ENCODE measurements at regions not wholly inside any gene's neighbourhood (a gene's known extent, or its start where the extent isn't known, plus 50 kb on each side); places are given as distances from the start of the nearest gene placed in this dataset.

DNA sequence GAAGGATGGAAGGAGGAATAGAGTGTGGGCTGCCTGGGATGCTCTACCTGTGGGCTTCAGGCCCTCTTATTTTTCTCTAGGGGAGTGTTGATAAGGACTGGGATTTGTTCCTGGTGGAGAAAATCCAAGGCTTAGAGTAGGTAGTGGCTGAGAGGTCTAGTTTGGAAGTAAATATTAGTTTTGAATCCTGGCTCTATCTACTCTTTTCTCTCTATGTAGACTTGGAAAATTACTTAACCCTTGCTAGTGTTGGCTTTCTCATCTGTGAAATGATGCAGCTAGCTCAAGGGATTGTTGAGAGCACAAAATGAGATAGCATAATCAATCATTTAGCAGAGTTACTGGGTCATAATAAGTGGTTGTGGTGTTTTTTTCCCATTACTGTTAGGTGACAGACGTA, 102.7 kb upstream of the MLIP start:
- Histone ChIP-seq H3K4me3 (no peak overlapping the region), H3K4me1 (no peaks in the 10 kb centered on the region), H3K27me3 (no peaks in the 10 kb centered on the region), H3K36me3 (no peaks in the 10 kb centered on the region), H3K27ac (no peak overlapping the region), H3K9me3 (no peaks in the 10 kb centered on the region)
- intact Hi-C loops (cut with DNase I; ENCODE audit: low total_unique reads), result no loop called here
- TF ChIP-seq POLR2AphosphoS5 (IDR thresholded peaks at IDR 0.05) (no peak), CTCF (IDR thresholded peaks at IDR 0.05) (no peak), POLR2A (IDR thresholded peaks at IDR 0.05) (no peak)
- DNase-seq (ENCODE audit: low spot score in 2 of 2), result no peak

DNA sequence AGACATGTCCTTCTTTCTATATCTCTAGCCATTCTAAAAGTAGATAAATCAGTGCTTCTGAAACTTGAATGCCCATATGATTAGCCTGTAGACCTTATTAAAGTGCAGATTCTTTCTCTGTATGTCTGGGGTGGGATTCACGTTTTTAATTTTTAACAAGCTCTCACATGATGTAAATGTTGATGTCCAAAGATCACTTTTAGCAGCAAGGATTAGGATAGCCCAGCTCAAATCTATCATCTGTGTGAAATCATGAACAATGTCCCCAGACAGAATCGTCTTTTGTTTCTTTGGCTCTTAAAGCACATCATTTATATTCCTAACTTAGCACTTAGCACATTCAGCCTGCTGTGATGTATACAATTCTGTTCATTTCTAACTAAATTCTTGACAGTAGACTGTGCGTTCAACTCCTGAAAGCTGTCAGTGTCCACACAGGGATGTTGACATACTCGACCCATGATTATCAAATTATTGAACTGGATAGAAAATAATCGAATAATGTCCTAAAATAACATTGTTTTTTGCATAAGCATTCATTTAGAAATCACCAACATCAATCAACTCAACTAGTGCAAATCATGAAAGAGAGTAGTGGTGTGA, 102.1 kb upstream of the MLIP start:
- no peaks in the 10 kb centered on the region for H3K9me3 ChIP-seq
- no peak for DNase-seq (ENCODE audit: low spot score in 2 of 2)

DNA sequence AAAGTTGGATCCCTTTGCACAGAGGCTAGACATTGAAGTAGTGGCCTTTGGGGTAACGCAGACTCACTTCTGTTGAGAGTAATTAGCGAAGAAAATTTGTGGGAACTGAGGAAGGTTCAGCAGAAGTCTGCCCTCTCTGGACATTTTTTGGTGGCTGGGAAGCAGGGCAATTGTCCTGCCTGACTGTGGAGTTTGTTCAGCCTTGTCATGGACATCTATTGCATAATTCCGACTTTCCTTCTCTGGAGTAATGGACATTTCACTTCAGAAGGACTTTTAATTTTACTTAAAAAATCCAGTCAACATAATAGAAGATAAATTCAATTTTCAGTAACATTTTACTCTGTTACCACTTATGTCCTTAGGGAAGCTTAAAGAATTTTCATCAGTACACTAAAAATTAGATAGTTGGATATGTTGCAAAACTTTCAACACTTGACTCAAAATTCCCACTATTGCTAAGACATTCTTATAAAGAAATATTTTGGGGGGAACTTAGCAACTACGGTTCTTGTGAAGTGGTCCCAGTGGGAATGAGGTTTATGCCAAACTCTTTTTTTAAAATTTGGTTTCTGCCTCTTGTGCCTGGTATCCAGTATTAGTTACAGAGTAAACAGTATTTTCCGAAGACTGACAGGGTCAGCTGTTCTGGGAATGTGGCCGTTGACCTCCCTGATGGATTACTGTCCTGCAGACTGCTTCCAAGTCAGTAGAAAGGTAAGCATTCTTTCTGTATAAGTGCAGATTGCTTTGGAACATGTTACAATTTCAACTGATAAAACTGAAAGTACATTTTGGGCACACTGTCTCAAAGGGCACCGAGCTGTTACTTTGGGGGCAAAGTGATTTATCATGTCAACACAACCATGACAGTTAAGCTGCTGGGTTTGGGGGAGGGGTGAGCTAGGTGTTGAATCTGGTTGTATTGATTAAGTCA, 100.6 kb upstream of the MLIP start:
- H3K36me3 ChIP-seq, result no peaks in the 10 kb centered on the region
- H3K27ac ChIP-seq, result no peak overlapping the region
- H3K4me3 ChIP-seq, result no peak overlapping the region
- no peak for DNase-seq (ENCODE audit: low spot score in 2 of 2)
- no peaks in the 10 kb centered on the region for H3K9me3 ChIP-seq
- H3K4me1 ChIP-seq, result no peaks in the 10 kb centered on the region
- no peaks in the 10 kb centered on the region for H3K27me3 ChIP-seq
- intact Hi-C loops (cut with DNase I; ENCODE audit: low total_unique reads), result no loop called here
- no peak for TF ChIP-seq POLR2A (IDR thresholded peaks at IDR 0.05)
- TF ChIP-seq CTCF (IDR thresholded peaks at IDR 0.05), result no peak
- no peak for TF ChIP-seq POLR2AphosphoS5 (IDR thresholded peaks at IDR 0.05)

More for the DNA sequence above, 102.1 kb upstream of the MLIP start:
- TF ChIP-seq POLR2A (IDR thresholded peaks at IDR 0.05), result no peak
- TF ChIP-seq CTCF (IDR thresholded peaks at IDR 0.05), result no peak
- no peak for TF ChIP-seq POLR2AphosphoS5 (IDR thresholded peaks at IDR 0.05)
- no peaks in the 10 kb centered on the region for H3K36me3 ChIP-seq
- H3K27ac ChIP-seq, result no peak overlapping the region
- intact Hi-C loops (cut with DNase I; ENCODE audit: low total_unique reads), result no loop called here
- H3K4me3 ChIP-seq, result no peak overlapping the region
- H3K27me3 ChIP-seq, result no peaks in the 10 kb centered on the region
- no peaks in the 10 kb centered on the region for H3K4me1 ChIP-seq

DNA sequence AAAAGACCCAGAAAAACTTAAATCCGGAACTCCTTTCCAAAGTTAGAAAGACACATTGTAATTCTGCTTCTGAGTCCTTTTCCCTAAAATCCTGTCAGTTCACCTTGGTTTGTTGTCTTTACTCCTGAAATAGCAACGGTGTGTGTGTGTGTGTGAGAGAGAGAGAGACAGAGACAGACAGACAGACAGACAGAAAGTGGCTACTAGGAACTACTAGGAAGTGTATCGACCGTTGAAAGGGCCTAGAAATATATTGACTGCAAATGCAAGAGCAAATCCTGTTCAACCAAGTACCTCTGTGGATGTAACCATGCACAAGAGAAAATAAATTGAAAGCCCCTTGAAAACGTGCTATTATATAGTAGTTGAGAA, 100.0 kb upstream of the MLIP start:
- Histone ChIP-seq H3K27me3 (no peaks in the 10 kb centered on the region), H3K36me3 (no peaks in the 10 kb centered on the region), H3K4me3 (no peak overlapping the region), H3K27ac (no peak overlapping the region), H3K9me3 (no peaks in the 10 kb centered on the region), H3K4me1 (no peaks in the 10 kb centered on the region)
- TF ChIP-seq POLR2AphosphoS5 (IDR thresholded peaks at IDR 0.05), result no peak
- TF ChIP-seq CTCF (IDR thresholded peaks at IDR 0.05), result no peak
- no peak for TF ChIP-seq POLR2A (IDR thresholded peaks at IDR 0.05)
- DNase-seq (ENCODE audit: low spot score in 2 of 2), result no peak
- intact Hi-C loops (cut with DNase I; ENCODE audit: low total_unique reads), result no loop called here

DNA sequence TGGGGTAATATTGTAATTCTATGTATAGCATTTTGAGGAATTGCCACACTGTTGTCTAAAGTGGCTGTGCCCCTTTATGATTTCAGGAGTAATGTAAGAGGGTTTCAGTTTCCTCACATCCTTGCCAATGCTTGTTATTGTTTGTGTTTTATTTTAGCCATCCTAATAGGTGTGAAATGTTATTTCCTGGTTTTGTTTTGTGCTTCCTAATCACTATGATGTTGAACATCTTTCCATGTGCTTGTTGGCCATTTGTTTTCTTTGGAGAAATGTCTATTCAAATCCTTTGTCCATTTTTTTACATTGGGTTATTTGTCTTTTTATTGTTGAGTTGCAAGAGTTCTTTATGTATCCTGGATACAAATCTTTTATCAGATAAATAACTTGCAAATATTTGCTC, 97.3 kb upstream of the MLIP start:
- TF ChIP-seq POLR2AphosphoS5 (IDR thresholded peaks at IDR 0.05) (no peak), POLR2A (IDR thresholded peaks at IDR 0.05) (no peak), CTCF (IDR thresholded peaks at IDR 0.05) (no peak)
- Histone ChIP-seq H3K27me3 (no peaks in the 10 kb centered on the region), H3K36me3 (no peaks in the 10 kb centered on the region), H3K4me3 (no peak overlapping the region), H3K27ac (no peak overlapping the region), H3K9me3 (no peaks in the 10 kb centered on the region), H3K4me1 (no peaks in the 10 kb centered on the region)
- no peak for DNase-seq (ENCODE audit: low spot score in 2 of 2)
- intact Hi-C loops (cut with DNase I; ENCODE audit: low total_unique reads), result no loop called here
